ENCODE measurements at regions not wholly inside any gene's neighbourhood (a gene's known extent, or its start where the extent isn't known, plus 50 kb on each side); places are given as distances from the start of the nearest gene placed in this dataset.
A peak's percentile ranks its signal among the peaks of the same experiment; 100 is the strongest.
"Not testable (repeated sequence)": the region's sequence is repeated elsewhere in the genome, so short reads cannot be mapped to it uniquely, and the experiment has no call there.

DNA sequence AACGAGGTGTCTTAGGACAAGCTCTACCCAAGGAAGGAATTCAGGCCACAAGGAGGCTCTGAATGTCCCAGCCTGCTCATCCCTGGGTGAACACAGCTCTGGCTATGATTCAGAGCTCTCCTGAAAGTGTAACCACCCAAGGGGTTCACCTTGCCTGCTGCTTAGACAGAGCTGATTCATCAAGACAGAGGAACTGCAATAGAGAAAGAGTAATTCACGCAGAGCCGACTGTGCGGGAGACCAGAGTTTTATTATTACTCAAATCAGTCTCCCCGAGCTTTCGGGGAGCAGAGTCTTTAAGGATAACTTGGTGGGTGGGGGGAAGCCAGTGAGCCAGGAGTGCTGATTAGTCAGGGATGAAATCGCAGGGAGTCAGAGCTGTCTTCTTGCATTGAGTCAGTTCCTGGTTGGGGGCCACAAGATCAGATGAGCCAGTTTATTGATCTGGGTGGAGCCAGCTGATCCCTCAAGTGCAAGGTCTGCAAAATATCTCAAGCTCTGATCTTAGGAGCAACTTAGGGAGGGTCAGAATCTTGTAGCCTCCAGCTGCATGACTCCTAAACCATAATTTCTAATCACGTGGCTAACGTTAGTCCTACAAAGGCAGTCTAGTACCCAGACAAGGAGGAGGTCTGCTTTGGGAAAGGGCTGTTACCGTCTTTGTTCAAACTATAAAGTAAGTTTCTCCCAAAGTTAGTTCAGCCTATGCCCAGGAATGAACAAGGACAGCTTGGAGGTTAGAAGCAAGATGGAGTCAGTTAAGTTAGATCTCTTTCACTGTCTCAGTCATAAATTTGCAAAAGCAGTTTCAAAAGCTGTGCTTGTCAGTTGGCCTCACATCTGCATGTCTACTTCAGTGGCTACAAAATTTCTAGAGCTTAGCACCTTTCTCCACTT is 123.4 kb upstream of the DAPK1 start:
- H4K20me1 ChIP-seq (ENCODE audit: control insufficient read depth, insufficient read depth, insufficient read length); H3K4me2 ChIP-seq (ENCODE audit: insufficient read depth, insufficient read length, low read length); H2BK12ac ChIP-seq (ENCODE audit: insufficient read length, low read depth, low read length); H3K79me1 ChIP-seq (ENCODE audit: insufficient read depth, low read depth, low read length, poor library complexity, severe bottlenecking); H4K91ac ChIP-seq (ENCODE audit: insufficient read length, low read depth, low read length); H3K56ac ChIP-seq (ENCODE audit: insufficient read length, low read depth, low read length); H3K4ac ChIP-seq (ENCODE audit: low read depth, low read length); H3K4me3 Mint-ChIP-seq; H3K36me3 Mint-ChIP-seq (ENCODE audit: insufficient read depth in 1 of 3, low read depth in 3 of 3); H3K23me2 ChIP-seq (ENCODE audit: insufficient read length, low read depth, low read length, poor library complexity, severe bottlenecking); H3K27me3 Mint-ChIP-seq (ENCODE audit: low read depth); H2BK120ac ChIP-seq (ENCODE audit: low read depth, low read length, poor library complexity, severe bottlenecking); DNase-seq; H3K9ac ChIP-seq (ENCODE audit: extremely low read depth, insufficient read length, low read length); H4K5ac ChIP-seq (ENCODE audit: insufficient read length, low read depth, low read length); H2BK5ac ChIP-seq (ENCODE audit: insufficient read length, low read length); H2BK15ac ChIP-seq (ENCODE audit: low read depth, low read length); H3K27me3 ChIP-seq (ENCODE audit: insufficient read depth, low read length); H2BK20ac ChIP-seq (ENCODE audit: low read depth, low read length, poor library complexity, severe bottlenecking); H3K9me3 Mint-ChIP-seq; H3K14ac ChIP-seq (ENCODE audit: insufficient read depth, low read length); H2AFZ ChIP-seq (ENCODE audit: low read length); H3K9me3 ChIP-seq (ENCODE audit: control insufficient read depth, low read depth, low read length); H3K23ac ChIP-seq (ENCODE audit: insufficient read length, low read depth, low read length); H3K27ac ChIP-seq (ENCODE audit: insufficient read length, low read depth, low read length); H2AK5ac ChIP-seq (ENCODE audit: insufficient read length, low read length); H3K79me2 ChIP-seq (ENCODE audit: insufficient read depth, low read length); H4K8ac ChIP-seq (replicated peaks; ENCODE audit: insufficient read length, low read depth, low read length); H3T11ph ChIP-seq (ENCODE audit: low read length); H3K4me1 ChIP-seq (ENCODE audit: insufficient read depth, low read length): not testable (repeated sequence)
- TF ChIP-seq CTCF (conservative IDR thresholded peaks at IDR 0.05): peak; percentile 24; the same call in 1 of the 3 replicates
- peak overlapping the region; percentile 35 for H3K18ac ChIP-seq (ENCODE audit: insufficient read length, low read depth, low read length)
- Mint-ChIP-seq H3K4me1 (peaks cover 33 to 44% of the 10 kb centered on the region in 2 experiments), H3K27ac (peak overlapping the region; percentile 71 to 96 (median 90); a peak in 6 of 7 replicates)
- WGBS (ENCODE audit: extremely low coverage, insufficient read length, low lambda C conversion rate): no CpG with 5 or more reads among the region's 10 CpGs
